ENCODE measurements at regions not wholly inside any gene's neighbourhood (a gene's known extent, or its start where the extent isn't known, plus 50 kb on each side); places are given as distances from the start of the nearest gene placed in this dataset.

DNA sequence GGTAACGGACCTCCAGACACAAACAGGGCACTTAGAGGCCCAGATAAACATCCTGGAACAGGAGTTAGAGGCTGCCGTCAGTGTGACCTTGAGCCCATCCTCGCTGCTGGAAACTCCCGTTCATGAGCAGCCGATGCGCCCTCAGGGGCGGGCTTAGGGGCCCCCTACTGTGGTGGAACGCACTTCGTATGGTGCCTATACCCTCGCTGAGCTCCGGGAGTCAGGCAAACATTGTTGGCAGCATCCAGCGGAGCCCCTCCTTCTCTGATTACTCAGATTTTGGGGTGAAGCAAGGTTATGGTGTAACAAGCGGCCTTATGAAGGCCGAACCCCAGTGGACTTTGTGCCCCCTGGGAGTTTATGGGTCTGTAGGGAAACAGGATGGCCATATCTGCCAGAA lies 205.3 kb upstream of the SYT4 start:
- DNase-seq, result no peak

DNA sequence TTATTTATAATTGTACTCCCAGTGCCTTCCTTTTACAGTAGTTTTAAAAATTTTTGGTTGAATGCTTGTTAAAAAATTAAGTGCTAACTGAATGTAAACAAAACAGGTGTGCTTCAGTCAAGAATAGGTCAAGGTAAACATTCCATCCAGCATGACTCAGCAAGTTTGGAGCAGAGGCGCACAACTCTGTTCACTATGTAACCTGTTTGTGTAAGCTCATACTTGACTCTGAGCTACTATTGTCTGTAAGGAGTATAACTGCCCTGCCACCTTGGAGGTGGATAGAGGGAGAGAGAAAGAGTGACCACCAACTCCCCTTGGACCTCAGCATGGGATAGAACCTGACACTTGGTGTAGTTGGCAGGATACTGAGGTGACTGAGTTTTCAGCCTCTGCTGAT lies 207.4 kb upstream of the SYT4 start:
- DNase-seq, result no peak

DNA sequence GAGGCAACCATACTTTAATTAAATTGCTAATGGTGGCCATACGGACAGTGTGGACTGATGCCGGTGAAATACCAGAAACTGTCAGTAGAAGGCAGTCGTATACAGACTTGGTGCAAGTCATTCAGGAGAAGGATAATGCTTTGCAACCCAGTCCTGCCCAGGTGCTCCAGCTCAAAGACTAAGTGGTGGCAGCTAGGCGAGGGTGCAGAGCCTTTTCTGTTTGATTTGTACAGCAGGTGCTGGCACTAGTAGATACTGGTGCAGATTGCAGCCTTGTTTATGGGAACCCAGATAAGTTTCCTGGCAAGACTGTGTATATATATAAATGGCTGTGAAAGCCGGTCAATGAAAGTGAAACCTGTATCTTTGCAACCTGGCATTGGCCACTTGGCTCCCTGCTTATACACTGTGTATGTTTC lies 208.3 kb upstream of the SYT4 start:
- no peak for DNase-seq

DNA sequence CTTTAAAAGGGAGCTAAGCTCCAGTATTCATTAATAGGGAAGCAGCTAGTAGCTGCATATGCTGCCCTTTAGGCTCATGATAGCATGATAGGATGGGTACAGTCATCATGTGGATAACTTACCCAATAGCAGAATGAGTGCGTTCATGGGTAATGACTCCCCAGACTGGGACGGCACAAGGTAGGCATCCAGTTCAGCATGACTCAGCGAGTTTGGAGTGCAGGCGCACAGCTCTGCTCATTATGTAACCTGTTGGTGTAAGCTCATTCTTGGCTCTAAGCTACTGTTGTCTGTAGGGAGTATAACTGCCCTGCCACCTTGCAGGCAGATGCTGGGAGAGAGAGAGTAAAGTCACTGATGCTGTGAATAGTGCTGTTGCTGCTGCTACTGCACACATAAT lies 209.2 kb upstream of the SYT4 start:
- DNase-seq, result peak; percentile 18

DNA sequence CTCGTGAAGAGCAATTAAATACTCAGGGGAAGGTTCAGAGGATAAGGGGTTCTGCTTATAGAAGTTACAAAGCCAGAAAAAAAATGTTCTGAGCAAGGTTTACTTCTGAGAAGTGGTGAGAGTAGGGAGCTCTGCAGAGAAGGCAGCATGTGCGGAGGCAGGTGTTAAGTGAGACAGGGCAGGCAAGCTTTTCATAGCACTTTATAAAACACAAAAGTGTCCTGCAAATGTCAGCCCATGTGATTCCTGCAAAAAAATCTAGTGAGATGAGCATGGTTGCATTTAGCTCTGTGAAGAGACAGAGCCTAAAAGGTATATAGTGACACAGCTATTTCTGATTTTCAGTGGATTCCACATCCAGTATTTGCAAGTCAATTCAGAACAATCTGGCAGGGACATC lies 223.8 kb upstream of the SYT4 start:
- DNase-seq, result no peak

DNA sequence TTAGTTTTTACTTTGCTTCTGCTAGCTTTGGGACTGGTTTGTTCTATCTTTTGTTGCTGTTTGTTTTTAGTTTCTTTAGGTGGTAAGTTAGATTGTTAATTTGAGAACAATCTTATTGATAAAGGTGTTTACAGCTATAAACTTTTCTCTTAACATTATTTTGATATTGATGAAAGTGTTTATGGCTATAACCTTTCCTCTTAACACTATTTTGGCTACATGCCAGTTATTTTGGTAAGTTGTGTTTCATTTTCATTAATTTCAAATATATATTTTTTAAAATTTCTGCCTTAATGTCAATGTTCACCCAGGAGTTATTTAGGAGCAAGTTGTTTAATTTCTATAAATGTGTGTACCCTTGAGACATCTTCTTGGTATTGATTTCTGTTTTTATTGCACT lies 229.6 kb upstream of the SYT4 start:
- DNase-seq, result peak; percentile 2

DNA sequence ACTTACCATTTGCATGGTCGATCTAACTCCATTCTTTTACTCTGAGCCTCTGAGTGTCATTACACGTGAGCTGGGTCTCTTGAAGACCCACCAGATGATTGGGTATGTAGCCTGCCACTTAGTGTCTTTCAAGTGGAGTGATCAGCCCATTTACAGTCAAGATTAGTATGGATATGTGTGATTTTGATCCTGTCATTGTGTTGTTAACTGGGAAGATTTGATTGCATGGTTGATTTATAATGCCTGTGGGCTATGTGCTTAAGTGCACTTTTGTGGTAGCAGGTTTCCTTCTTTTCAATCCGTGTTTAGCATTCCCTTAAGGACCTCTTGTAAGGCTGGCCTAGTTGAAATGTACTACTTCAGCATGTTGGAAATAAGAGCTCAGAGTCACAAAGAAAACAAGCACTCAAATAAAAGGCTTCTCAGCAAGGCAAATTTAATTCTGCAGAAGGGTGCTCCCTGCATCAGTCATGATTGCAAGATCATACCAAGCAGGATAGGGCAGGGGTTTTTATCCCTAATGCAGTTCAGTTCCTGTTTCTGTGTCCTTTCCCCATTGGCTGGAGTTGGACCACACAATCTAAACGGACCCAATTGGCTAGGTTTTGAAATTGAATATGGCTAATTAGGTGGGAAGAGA lies 230.7 kb upstream of the SYT4 start:
- peak; percentile 1 for DNase-seq

DNA sequence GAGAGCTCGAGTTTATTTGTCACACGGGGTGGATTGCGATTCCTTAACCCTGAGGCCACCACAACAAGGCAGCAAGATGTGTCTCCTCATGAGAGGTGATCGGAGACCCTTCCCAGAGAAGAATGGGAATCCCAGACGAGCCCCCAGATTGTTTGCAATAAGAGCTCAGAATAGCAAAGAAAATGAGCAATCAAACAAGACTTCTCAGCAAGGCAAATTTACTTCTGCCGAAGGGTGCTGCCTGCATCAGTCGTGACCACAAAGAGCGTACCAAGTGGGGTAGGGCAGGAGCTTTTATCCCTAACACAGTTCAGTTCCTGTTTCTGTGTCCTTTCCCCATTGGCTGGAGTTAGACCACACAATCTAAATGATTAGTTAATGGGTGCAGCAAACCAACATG lies 237.5 kb upstream of the SYT4 start:
- no peak for DNase-seq

DNA sequence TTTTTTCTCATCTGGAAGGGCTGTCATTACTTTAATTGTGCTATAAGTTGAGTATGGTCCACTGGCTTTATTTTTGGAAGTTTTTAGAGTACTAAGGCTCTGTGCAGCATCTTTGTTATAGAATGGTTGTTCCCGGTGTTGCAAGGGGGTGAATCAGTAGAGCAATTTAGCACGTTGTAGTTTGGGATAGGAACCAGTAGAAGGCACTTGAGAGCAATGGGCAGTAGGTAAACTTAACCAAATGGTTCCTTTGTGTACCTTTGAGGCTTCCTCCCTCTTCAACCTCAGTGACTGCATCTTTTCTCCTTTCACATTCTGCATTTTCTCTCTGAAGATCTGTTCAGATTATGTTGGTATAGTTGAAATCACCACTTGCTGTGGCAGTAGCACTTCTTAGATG lies 238.2 kb upstream of the SYT4 start:
- DNase-seq, result no peak

DNA sequence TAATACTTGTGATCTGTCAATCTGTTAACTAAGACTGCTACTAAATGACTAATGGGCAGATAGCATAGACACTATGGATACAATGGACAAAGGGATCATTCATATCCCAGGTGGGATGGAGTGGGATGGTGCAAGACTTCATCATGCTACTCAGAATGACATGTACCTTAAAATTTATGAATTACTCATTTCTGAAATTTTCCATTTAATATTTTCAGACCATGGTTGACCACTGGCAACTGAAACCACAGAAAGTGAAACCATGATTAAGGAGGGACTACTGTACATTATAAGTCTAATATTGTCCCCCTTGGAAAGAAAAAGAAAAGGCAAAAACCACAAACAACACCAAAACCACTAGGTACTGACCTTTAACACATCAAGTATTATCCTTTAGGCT lies 247.0 kb upstream of the SYT4 start:
- no peak for DNase-seq

DNA sequence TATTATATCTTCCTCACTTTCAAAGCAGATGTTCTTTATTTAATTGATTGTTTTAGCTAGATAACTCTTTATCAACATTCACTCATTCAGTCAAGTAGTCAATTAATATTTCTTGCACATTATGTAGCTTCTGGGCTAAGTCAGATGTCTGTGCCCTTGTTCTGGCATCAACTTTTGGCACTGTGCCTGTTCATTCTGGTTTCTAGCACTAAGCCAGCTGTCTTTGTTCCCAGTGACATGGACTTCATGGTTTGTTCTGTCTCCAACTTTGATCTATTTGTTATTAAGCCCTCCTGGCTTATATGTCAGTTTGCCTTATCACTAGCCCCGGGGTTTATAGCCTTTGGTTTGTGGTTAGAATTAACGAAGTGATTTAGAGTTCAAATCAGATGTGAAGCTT lies 247.9 kb upstream of the SYT4 start:
- peak; percentile 2 for DNase-seq

DNA sequence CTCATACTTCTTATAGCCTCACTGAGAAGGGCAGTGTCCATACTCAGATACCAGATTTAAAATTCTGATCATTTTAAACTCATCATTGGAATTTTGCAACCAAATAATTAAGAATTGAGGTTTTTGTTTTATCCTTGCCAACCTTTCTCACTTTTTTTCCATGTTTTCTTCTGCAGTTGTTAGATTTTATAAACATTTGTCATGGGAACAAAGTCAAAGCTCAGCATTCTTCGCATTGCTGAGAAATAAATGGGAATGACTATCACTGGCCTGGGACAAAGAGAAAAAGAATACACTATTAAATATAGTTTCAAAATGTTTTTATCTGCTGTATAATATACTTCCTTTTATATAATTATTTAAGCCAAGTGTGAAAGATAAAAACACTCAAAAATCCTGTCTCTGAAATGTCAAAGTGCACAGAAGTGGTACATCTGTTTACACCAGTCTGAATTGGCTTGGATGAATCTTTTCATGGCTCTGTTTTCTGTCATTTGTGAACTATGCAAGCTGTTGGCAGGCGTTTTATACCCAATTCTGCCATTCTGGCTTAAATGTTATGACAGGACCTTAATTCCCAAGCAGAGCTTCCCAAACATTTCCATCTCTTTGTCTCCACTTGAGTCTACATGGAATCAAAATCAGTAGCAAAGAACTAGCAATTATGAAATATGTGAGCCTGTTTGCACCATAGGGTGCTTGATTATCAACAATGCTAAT lies 249.3 kb upstream of the SYT4 start:
- DNase-seq, result no peak

DNA sequence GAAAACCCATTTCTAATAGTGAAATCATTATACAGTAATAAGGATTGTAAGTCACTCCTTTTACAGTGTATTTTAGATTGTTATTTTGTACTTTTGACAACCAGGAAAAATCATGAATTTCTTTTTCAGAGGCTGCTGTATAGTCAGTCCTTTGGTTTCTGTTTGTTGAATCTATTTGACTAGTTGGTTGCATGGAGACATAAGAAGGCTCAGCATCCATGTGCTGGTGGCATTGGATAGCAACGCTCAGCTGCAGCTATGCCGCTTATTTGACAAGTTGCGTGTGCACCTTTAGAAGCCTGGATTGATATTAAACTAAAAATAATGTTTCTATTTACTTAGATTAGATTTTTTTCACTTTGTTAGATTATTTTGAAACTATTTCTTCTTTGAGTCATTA lies 254.1 kb upstream of the SYT4 start:
- DNase-seq, result no peak

DNA sequence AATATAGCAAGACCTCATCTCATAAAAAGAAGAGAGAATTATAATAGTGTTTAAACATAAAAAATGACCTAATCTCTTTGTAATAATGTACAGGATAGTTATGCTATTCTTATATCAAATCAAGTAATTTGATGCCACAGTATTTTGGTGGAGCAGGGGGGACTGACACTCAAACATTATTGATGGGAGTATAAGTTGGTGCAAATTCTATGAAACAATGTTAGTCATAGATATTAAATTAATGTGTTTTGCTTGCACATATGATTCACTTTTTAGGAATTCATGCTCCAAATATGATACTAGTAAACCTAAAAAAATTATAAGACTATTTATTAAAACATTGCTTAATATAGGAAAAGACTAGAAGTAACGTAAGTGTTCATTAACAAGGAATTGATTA lies 256.1 kb upstream of the SYT4 start:
- DNase-seq, result no peak

DNA sequence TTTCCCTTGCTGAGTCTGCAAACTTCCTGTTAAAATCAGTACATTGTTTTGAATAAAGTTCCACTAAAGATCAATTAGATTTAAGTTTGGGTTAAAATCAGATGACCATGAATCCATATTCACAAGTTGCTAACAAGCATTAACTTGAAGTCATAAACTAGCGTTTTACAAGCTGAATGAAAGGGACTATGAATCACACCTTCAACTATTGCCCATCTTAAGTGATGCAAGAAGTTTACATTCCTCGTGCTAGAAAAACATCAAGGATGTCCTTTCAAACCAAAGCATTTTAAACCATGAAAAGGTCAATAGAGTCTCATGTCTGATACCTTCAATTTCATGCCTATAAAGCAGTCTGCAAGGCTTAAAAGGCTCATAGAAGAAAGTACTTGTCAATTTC lies 257.2 kb upstream of the SYT4 start:
- no peak for DNase-seq

DNA sequence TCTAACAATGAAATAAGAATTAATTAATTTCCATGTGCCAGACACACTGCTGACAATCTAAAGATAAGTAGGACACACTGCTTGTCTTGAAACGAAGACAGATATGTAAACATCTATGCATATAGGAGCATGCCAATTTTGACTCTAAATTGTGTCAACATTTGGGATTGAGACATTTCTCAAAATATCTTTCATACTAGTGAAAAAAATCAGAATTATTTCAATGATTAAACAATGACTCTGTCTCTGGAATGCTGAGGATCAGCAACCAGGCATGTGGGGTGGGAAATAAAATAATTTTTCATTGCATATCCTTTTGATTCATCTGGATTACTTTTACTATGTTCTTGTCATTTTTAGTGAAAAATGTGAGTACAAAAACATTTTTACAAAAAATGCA lies 262.6 kb upstream of the SYT4 start:
- DNase-seq, result no peak

DNA sequence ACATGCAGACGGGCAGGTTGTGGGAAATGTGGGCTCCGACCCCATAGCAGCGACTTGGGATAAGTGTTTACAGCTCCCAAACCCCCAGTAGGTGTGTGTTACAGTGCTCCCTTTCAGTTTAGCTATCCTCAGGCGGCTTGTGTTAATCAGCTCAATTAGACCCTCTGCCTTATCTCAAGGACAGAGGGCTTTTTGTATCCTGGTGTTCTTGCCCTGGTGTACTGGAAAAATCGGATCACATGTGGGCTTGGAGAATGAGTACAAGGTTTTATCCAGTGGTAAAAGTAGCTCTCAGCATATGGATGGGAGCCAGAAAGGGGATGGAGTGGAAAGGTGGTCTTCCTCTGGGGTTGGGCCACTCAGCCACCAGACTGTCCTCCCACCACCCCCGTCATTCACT lies 264.7 kb upstream of the SYT4 start:
- DNase-seq, result no peak

DNA sequence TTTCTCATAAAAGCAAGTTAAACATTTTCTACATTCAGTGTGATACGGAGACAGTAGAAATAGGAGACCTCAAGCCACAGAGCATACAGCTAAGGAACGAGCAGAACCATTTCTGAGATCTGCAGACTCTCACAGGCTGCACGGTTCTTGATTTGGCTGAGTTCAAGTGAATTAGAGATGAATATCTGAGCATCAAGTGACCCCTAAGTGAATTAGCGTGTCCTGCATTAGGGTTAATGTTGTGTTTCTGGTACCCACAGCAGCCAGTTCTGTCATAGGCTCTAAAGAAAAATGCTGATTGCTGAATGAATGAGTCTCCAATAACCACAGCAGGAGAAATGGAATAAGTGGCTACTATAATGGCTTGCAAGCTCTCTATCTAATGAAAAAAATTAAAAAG lies 265.9 kb upstream of the SYT4 start:
- DNase-seq, result no peak

DNA sequence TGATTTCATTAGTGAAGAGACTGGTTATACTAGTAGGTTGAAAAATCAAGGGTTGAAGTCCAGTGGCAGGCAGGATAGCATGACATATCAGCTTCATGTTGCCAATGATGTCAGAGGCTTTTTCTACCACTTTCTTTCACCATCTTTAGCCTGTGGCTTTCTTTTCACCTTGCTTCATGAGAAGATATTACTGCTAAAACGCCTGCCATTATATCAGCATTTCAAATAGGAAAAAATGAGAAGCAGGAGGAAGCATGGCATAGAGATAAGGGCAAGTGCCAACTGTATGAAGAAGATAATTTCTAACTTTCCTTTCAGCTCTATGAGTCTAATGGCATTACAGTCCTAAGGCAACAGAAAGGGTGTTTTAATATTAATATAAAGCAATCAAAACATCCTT lies 270.2 kb upstream of the SYT4 start:
- DNase-seq, result peak; percentile 81

DNA sequence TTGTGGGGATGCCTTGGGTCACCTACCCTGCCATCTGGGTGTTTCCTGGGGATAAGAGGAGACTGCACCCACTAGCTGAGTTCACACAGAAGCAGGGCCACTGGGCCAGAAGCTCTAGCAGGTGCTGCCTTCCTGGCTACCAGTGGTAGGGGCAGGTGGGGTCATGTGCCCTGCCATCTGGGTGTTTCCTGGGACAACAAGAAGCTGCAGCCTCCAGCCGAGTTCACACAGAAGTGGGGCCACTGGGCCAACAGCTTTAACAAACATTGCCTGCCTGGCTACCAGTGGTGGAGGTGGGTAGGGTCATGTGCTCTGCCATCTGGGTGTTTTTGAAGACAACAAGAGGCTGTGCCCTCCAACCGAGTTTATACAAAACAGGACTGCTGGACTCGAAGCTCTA lies 282.2 kb upstream of the SYT4 start:
- no peak for DNase-seq

DNA sequence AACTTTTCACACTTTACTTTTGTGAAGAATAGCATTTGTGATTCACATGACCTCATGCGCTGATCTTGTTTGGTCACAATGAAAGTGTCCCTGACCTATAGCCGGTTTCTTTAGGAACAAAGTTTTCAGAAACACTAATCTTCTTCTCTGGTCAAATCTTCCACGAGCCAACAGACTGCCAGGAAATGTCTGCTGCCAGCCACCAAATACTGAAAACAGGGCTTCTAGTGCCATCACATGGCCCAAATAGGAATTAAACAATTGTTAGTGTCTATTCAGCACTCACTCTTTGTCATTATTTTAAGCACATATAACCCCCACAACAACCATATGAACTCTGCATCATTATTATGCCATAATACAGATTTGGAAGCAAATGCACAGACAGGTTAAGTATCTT lies 286.5 kb upstream of the SYT4 start:
- DNase-seq, result peak; percentile 67

DNA sequence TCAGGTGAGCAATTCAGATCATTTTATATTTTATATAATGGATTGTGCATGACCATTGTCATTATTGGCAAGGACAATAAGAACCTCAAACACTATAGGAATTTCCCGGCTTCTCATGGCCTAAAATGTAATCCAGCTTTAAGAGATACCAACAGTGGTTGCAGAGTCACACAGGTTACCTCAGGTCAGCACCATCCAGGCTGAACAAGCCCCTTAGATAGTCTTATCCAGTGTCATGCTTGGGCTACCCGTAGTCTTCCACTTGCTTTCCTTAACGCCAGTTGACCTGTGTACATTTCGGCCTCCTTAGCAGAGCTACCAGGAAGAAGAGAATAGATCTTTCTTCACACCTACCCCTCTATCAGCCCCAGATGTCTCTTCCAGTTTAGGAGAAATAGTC lies 293.3 kb upstream of the SYT4 start:
- no peak for DNase-seq

DNA sequence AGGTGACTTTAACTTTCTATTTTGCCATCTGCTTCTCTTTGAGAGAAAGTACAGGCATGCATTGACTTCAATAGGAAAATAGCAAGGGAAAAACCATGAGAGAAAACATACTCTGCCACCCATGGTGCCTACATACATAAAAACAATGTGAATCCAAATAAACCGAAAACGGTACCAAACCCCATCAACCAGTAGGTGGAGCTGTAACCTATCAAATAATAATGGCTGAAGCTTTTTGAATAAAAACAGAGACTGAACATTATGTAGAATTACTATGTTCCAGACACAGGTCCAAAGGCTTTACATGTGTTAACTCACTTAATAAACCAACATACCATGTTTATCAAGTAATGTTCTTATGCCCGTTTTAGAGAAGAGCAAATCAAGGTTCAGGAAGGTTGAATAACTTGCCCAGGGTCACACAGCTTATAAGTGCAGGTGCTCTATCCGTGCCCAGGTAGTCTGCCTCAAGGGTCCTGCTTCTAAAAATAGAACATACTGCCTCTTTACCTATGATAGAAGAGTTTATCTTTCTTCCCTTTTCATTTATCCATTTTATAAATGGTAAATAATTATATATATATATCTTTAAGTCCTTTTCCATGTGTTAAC lies 293.9 kb upstream of the SYT4 start:
- peak; percentile 81 for DNase-seq

DNA sequence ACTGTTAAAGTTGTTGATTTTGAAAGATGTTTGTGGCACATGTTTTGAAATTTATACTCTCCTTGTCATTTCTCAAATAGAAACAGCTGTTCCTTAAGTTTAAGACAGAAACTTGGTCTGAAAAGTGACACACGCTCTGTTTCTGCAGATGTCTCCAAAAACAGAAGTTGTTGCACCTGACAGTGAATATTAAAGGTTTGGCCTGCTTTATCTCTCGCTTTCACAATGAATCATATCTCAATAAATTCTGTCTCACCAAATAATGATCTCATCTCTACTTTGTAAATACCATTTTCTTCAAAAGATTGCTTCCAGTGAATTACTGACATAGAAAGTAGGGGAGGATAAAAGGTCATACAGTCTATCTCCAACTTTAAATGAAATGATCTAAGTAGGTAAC lies 294.9 kb upstream of the SYT4 start:
- no peak for DNase-seq

DNA sequence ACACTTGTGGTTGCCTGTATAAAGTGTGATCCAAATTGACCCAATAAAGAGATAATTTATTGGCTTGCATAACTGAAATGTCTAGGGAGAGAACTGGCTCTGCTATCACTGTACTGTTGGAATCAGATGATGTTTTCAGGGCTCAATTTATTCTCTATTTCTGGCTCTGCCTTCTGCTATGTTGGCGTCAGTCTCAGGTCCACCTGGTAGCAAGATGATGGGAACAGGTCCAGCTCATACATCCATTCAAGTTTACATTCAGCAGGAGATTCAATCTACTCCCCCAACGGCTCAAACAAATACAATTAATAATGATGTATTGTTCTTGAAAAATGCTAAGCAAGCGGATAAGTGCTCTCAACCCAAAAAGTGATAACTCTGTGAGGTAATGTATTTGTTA lies 297.7 kb upstream of the SYT4 start:
- DNase-seq, result no peak
